GM19452 (cell line): ENCODE measurements at regions not wholly inside any gene's neighbourhood (a gene's known extent, or its start where the extent isn't known, plus 50 kb on each side); places are given as distances from the start of the nearest gene placed in this dataset.
"Not testable (repeated sequence)": the region's sequence is repeated elsewhere in the genome, so short reads cannot be mapped to it uniquely, and the experiment has no call there.

Experiments used
- ATAC-seq: cut with Tn5 transposase; IDR thresholded peaks from one replicate; pipeline ENCODE4 v1.9.1; 2021; ENCODE audit not compliant: unreplicated experiment

DNA sequence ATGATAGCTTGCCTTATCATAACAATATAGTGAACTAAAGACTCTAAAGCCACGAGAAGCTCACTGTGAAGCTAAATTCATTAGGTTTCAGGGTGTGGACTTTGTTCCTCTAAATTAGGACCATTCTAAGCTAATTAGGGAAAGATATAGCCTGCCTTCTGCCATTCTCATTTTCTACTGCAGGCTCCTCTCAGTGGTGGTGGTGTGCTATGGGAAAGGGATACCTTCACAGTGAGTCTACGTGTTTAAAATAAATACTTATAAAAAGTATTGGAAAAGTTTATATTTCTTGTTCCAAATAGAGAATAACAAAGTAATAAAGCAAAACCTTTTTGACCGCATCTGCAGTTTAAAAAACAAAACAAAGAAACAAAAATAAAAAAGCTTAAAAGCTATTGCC, 327.7 kb downstream of the PAPSS1 start:
- no peak for ATAC-seq

DNA sequence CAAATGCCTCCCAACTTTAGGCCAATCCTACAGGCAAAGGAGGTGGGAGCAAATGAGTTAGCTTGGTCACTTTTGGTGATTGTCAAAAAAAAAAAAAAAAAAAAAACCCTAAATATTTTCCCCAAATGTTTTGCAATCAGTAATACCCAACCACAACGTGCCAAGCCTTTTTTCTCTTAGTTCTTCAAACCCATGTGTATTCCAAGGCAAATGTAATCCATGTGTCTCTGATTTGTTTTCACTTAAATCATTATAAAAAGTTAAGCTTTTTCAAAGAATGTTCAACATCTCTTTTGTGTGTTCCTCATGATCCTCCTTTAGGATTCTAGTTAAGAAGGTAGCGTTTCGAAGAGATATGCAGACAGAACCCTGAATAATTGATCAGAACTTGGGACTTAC, 328.4 kb downstream of the PAPSS1 start:
- ATAC-seq, result no peak

DNA sequence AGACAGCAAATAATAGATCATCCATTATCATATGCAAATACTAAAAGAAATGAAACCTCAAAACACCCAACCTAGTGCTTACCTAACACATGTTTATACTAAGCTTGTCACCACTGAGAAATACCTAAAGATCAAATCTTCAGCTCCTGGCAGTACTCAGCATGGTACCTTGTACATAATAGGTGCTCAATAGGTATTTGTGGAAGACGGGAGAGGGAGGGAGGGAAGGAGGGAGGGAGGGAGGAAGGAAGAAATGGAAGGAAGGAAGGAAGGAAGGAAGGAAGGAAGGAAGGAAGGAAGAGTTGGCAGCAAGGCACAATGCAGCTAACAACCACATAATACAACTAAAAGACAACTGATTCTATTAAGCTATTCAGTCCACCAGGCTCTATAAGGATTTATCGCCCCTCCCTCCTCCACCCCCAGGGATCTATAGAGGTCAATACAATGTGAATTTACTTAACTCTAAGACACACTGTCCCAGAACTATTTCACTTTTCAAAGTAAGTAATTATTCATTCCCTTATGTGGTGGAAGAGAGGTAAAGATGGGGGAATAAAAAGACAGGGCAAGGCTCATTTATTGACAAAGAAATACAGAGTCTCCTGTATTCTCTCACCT, 328.9 kb downstream of the PAPSS1 start:
- no peak for ATAC-seq

DNA sequence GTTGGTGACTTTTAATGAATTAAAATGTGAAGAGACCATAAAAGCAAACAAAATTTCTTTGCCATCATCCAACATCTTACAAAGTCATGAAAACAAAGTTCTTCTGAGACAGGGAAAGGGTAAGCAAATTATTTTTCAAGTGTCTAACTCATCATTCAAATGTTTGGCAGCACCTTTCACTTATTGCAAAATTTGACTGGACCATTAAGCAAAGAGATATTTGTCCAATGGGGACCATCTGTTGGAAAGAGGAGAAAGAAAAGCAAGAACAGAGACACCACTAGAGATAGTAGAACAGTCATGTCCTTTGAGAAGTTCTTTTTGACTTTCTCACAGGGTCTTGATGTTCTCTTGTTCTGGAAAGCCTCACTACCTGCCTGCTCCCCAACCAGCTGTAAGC, 330.1 kb downstream of the PAPSS1 start:
- ATAC-seq, result no peak

DNA sequence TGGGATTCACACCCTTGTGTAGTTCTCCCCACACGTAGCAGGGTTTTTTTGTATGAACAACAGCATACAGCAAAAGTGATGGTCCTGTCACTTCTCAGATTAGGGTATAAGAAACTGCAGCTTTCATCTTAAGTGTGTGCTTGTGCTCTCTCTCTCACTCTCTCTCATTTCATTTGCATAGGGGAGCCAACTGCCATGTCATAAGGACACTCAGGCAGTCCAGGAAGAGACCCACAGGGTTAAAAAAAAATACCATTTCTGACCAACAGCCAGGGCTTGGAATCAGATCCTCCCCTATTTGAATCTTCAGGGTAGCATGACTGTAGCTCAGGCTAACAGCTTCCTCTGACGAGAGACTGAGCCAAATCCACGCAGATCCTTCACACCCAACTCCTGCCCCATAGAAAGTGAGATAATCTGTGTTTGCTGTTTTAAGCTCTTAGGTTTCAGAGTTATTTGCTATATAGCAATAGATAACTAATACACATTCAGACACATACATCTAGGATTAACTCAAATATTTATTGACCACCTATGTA, 331.2 kb downstream of the PAPSS1 start:
- ATAC-seq, result no peak

DNA sequence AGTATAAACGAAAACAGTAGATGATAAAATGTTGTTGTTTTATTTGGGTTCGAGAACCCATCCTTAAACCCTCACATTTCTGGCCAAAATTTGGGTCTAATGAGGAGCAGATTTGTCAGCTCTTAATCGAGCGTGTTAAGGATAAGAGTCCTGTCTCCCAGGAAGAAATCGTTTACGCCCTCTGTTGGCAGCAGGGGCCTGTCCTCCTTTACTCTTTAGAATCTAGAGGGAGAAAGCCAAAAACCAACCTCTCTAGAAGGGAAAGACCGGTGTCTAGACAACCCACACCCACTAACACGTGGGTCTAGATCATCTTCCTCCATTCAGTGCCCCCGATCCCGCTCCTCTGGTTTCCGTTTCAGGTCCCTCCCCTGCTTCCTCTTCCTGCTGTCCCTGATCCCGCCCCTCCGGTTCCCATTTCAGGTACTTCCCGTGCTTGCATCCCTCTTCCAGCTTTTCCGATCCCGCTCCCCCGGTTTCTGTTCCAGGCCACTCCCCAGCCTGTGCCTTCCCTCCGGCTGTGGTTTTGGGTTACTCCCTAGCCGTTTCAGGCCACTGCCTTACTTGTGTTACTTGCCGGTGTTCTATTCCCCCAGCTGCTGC, 339.1 kb downstream of the PAPSS1 start:
- ATAC-seq, result no peak

DNA sequence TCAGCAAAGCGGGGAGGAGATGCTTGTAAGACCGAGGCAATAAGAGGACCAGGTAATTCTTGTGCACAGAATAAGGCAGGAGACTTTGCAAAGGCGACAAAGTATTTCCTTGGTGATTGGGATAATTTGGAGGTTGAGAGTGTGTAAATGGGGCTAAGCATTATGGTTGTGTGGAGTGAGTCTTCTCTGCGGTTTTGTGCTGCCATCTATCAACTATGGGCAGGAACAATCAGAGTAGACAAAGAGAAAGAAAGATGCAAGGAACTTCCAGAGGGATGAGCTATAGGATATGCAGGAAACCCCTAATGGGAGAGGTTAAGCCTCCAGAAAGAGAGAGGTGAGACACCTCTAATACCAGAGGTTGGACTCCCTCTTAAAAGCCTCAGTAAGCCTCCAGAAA, 339.8 kb downstream of the PAPSS1 start:
- ATAC-seq, result no peak

DNA sequence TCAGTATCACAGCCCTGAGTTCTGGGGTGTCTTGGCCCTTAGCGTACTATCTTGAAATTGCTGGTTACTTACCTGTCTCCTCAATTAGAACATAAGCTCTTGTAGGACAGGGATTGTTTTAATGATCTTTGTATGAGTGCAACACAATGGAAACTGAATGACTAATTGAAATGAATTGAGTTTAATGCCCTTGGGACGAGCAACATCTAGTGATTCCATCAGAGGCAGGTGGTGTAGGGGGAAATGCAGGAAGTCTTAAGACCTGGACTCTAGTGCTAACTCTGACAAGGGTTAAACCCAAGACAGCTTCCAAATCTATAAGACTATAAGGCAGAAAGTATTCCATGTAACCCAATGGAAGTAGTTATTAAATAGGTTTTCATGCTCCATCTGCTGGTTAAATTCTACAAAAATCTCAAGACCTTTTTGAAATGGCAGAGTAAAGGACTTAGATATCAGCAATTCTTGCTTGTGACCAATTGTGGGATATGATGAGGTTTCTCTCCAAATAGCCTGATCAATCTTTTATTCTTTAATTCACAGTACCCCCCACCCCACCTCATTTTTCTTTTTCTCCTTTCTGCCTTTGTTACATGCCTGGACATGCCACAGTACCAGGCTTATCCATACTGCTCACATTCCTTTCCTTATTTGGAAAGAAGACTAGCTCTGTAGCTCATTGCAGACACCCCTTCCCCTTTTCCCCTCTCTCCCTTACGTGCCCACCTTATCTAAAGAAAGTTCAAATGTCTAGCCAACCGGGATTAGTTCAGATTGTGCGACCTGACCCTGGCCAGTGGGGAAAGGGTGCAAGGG, 340.8 kb downstream of the PAPSS1 start:
- ATAC-seq, result no peak

DNA sequence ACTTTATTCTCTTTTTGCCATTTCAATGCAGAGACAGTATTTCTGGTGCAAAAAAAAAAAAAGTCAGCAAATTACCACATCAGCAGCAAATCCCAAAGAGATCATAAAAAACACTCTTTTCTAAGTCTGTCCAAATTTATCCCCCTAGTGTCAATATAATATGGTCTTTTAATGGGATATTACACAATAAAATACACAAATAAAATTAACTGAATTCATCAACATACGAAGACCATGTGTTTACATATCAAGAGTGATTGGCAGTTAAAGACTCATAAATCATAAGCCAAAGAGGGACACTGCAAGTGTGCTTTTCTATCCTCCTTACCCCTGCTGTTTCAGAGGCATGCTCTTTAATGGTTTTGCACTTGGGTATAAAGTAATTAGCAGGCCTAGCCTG, 340.2 kb upstream of the DKK2 start:
- ATAC-seq, result no peak

DNA sequence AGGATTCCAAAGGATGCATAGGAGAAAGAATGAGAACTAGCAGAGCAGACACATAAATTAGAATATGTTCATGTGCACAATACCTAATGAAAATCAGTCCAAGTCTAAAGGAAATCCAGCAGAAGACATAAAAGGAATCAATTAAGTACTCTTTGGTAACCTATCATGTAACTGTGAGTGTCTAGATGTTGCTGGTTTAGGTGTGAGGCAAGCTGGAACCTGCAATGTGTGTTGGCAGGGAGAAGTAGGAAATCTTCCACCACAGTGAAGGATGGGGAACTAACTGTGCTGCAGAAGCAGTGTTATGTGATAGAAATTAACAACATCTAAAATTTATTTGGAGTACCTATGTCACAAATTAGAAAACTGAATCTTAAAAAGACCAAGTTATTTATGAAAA, 330.8 kb upstream of the DKK2 start:
- ATAC-seq, result no peak

DNA sequence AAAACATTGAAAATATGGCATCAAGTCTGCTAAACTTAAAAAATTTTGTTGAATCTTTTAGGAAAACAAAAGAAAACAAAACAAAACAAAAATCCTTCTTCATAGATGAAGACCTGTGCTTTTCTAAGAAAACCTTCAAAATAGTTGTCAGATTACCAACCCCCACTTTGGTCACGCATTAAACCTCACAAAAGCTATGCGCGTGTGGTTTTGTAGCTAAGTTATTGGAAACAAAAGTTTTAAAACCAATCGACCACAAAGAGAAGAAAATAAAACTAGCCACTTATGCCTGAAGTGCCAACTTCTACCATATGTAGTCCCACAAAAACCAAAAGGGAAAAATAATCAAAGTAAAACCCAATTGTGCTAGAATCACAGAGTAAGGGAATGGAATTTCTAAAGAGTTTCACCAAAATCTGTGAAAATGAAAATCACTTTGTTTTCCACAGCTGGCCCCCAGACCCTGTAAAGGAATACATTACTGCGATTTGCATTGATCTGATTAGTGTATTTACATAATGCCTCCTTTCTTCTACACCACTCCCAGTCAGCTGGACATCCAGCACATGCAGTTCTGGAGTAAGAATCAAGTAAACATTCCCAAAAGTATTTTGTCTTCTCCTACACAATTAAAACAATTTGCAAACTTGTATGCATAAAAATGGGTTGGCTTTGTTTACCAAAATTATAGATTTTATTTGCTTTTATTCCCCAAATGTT, 330.1 kb upstream of the DKK2 start:
- no peak for ATAC-seq

DNA sequence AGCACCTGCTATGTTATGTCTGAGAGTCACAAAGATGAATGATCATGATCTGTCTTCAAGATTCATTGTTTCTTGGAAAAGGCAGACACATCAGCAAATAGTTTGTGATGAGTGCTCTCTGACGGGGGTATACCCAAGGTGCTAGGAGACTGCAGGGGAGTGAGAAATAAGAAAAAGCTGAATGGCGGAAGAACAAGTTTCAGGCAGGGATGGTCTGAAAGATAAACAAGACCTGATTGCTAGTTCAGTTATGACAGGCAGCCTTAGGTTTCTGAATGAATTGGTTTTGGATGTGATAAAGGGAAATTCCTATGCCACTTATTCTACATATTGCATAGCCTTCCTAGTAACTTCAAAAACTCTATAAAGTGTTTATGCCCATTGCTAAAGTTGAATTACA, 327.0 kb upstream of the DKK2 start:
- ATAC-seq, result no peak

DNA sequence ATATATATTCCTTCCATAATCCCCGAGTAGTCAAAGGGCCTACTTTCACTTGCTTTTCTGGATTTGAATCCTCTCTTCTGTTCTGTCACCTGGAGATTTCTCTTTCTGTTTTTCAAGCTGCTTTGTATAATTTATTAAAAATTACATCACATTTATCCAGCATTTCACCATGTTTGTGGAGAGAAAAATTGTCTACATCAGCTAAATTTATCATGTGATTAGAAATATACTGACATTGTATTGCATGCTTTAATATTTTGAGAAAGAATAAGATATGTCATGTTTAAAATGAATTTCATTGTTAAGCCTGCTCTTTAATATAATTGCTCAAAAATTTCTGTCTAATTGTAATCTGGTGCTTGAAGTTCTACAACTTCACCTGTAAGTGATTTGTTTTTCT, 323.1 kb upstream of the DKK2 start:
- ATAC-seq, result no peak

DNA sequence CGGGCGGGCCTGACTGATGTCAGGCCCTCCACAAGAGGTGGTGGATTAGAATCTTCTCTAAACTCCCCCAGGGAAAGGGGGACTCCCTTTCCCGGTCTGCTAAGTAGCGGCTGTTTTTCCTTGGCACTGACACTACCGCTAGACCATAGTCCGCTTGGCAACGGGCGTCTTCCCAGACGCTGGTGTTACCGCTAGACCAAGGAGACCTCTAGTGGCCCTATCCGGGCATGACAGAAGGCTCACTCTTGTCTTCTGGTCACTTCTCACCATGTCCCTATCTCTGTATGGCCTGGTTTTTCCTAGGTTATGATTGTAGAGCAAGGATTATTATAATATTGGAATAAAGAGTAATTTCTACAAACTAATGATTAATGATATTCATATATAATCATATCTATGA, 318.2 kb upstream of the DKK2 start:
- not testable (repeated sequence) for ATAC-seq

DNA sequence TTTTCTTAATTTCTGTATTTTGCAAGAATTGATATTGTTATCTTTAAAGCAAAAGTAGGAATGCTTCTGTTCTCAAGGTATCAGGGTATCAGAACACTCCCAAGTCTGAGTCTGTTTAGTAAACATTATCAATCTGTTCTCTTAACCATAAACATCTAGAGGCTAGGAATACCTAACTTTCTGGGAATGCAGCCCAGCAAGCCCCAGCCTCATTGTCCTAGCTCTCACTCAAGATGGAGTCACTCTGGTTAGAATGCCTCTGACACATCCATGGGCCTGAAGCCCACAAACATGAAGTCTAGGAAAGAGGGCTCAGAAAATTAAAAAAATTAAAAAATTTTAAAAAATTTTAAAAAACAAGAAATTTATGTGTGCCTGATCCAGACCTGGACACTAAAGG, 315.1 kb upstream of the DKK2 start:
- no peak for ATAC-seq

DNA sequence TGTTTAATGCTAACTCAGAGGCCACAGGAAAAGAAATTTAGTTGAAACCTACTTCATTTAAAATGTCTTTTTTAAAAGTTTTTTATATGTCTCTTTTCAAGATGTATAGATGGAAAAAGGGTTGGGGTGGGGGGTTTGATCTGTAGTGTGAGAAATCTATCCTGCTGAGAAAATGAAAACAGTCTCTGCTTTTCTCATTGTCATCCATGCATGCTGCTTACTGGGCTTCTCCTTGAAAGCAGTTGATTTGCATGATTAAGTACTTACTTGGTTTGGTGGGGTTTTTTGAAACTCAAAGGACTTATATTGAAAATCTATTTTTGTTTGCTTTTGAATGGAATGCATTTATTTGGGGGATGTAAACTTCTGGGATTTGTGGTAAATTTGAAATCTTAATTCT, 313.6 kb upstream of the DKK2 start:
- ATAC-seq, result no peak

DNA sequence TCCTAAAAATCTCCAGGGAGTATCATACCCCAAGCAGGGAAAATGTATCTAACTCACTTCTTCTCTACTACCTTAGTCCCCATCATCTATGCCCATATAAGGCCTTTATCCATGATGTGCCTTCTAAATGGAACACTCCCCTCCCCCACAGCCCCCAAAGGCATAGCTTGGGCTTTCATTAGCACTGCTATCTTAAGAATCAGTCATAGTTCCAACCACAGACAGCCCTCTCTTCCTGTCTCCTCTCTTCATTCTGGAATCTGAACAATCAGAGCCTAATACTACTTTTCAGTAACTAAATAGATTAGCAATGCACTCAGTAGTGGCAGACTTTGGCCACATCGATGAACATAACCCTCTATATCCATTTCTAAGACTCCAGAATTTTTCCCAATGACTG, 313.2 kb upstream of the DKK2 start:
- ATAC-seq, result no peak

DNA sequence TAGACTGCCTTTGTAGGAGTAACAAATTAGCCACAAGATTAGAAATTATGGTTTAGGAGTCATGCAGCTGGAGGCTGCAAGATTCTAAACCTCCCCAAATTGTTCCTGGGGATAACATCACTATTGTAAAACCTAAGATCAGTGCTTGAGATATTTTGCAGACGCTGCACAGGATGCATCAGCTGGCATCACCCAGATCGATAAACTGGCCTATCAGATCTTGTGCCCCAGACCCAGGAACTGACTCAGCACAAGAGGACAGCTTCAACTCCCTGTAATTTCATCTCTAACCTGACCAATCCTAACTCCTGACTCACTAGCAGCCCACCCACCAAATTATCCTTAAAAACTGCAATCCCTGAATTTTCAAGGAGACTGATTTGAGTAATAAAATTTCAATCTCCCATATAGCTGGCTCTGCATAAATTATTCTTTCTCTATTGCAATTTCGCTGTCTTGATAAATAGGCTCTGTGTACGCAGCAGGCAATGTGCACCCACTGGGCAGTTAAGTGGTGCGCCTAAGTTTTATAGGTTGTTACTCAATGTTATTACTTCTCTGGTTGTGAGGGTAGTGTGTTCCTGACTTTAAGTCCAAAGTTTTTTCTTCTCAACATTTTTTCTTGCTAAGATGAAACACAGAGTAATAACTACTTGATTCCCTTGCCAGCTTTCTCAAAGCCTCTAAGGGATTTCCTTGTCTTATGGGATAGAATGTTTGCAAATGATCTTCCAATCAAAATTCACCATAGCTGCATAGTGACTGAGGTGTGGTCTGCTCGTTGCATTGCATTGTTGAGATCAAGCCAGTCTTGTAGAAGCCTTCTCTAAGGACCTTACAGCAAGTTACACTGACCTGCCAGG, 312.3 kb upstream of the DKK2 start:
- ATAC-seq, result no peak

DNA sequence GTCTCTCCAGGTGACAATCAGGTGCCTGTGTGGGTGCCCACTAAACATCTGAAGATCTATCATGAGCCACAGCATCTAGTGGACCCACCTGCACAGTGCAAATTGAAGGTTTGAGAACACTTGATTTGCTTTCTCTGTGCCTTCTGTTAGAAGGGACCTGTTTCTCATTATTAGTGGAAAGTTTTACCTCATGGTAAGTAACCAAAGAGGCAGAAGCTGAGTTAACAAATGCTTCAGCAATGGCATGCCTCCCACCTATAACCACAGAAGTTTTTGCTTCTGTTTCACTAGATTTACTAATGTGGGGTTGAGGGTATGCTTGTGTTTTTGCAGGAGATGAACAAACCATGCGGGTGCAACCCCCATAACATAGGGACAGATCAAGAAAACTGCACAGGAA, 297.4 kb upstream of the DKK2 start:
- ATAC-seq, result no peak

DNA sequence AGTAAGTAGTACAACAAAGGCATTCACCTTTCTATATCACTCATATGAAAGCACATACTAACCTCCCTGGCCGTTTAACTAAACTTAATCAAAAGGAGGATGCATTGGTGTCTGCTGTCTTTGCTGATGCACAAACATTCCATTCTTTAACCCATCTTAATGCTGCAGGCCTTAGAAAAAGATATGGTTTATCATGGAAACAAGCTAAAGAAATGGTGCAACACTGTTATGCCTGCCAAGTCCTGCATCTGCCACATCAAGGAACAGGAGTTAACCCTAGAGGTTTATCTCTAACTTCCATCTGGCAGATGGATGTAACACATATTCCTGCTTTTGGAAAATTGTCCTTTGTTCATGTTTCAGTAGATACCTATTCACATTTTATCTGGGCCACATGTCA, 296.5 kb upstream of the DKK2 start:
- not testable (repeated sequence) for ATAC-seq

DNA sequence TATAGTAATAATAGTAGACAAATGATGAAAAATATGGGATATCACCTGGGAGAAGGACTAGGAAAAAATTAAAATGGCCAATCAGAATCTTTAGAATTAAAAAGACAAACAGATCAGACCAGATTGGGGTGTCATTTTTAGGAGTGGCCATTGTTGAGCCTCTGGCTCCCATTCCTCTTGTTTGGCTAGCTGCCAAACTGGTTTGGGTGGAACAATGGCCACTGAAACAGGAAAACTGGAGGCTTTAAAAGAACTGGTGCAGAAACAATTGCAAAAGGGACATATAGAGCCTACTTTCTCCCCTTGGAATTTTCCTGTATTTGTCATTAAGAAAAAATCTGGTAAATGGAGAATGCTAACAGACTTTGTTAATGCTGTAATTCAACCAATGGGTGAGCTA, 294.8 kb upstream of the DKK2 start:
- ATAC-seq, result no peak
